HEK293T (cell line): ENCODE measurements at regions not wholly inside any gene's neighbourhood (a gene's known extent, or its start where the extent isn't known, plus 50 kb on each side); places are given as distances from the start of the nearest gene placed in this dataset.

ENCODE experiments used
- ARNT ChIP-seq: fragments of 450-650 bp; IDR thresholded peaks from 2 replicates; pipeline ENCODE4 v1.6.1; 2017; ENCODE audit warnings: mild to moderate bottlenecking
- BHLHE40 ChIP-seq: fragments of 450-650 bp; IDR thresholded peaks from 2 replicates; pipeline ENCODE4 v1.6.1; 2016; ENCODE audit warnings: mild to moderate bottlenecking, moderate library complexity, borderline replicate concordance
- CTBP1 ChIP-seq: fragments of 450-650 bp; IDR thresholded peaks from 2 replicates; pipeline ENCODE4 v1.6.1; 2016; ENCODE audit warnings: borderline replicate concordance
- ELF4 ChIP-seq: fragments of 450-650 bp; IDR thresholded peaks from 2 replicates; pipeline ENCODE4 v1.6.1; 2017; ENCODE audit warnings: antibody characterized with exemption
- LEF1 ChIP-seq: fragments of 450-650 bp; IDR thresholded peaks from 2 replicates; pipeline ENCODE4 v1.6.1; 2017; ENCODE audit warnings: mild to moderate bottlenecking, borderline replicate concordance
- PKNOX1 ChIP-seq: fragments of 450-650 bp; IDR thresholded peaks from 2 replicates; pipeline ENCODE4 v1.6.1; 2016
- SP1 ChIP-seq: fragments of 450-650 bp; IDR thresholded peaks from 2 replicates; pipeline ENCODE4 v1.6.1; 2017
- SUZ12 ChIP-seq: fragments of 450-650 bp; IDR thresholded peaks from 2 replicates; pipeline ENCODE4 v1.6.1; 2016; ENCODE audit warnings: mild to moderate bottlenecking
- TARDBP ChIP-seq: fragments of 450-650 bp; IDR thresholded peaks from 2 replicates; pipeline ENCODE4 v1.6.1; 2016

GRCh38 chr6:115835314-115835713 is 225.4 kb downstream of the FRK start:
- TF ChIP-seq ELF4 (no peak), CTBP1 (no peak), LEF1 (no peak), SP1 (no peak), PKNOX1 (no peak), SUZ12 (no peak), ARNT (no peak), TARDBP (no peak), BHLHE40 (no peak)
